Adrenal gland (tissue), 5 donors: ENCODE measurements at regions not wholly inside any gene's neighbourhood (a gene's known extent, or its start where the extent isn't known, plus 50 kb on each side); places are given as distances from the start of the nearest gene placed in this dataset.

Experiments used
- POLR2A ChIP-seq, 2 donors: fragments of 450-650 bp; IDR thresholded peaks; one replicate each; pipeline ENCODE4 v1.6.1; 2017; ENCODE audit warnings: antibody characterized with exemption in 2 of 2, mild to moderate bottlenecking in 2 of 2, moderate library complexity in 1 of 2
- TF ChIP-seq, protein P1 (sequence below), 6 experiments: fragments of 450-650 bp in 4 of 6; fragments of 200-600 bp in 2 of 6; sonication (generic) in 1 of 6; IDR thresholded peaks; 1 replicate in 5 of 6; 2 replicates in 1 of 6; pipeline versions ENCODE4 v1.5.1 to v1.8.0; 2016 to 2021; ENCODE audit warnings: antibody characterized with exemption in 6 of 6, mild to moderate bottlenecking in 2 of 6, moderate library complexity in 1 of 6
- donor health status: DM: no; HTN: no; CAD: no.

DNA sequence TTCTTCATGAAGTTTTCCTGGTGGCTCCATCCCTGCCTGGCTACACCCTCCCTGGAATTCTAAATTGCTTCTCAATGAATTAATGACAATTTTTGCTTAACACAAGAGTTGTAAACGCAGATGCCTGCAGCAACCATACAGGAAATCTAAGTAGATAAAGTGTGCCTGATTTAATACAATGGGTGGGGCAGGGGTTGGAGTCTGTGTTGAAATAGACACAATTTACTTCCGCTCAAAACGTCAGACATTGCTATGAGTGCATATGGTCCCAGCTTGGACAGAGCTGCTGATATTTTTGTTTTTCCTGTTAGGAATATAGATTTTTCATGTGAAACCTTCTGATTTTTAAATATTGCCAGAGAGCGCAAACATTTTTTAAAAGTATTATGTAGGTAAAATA, 1235.0 kb upstream of the SORCS1 start:
- TF ChIP-seq, protein P1, sequence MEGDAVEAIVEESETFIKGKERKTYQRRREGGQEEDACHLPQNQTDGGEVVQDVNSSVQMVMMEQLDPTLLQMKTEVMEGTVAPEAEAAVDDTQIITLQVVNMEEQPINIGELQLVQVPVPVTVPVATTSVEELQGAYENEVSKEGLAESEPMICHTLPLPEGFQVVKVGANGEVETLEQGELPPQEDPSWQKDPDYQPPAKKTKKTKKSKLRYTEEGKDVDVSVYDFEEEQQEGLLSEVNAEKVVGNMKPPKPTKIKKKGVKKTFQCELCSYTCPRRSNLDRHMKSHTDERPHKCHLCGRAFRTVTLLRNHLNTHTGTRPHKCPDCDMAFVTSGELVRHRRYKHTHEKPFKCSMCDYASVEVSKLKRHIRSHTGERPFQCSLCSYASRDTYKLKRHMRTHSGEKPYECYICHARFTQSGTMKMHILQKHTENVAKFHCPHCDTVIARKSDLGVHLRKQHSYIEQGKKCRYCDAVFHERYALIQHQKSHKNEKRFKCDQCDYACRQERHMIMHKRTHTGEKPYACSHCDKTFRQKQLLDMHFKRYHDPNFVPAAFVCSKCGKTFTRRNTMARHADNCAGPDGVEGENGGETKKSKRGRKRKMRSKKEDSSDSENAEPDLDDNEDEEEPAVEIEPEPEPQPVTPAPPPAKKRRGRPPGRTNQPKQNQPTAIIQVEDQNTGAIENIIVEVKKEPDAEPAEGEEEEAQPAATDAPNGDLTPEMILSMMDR (IDR thresholded peaks at IDR 0.05): no peak
- no peak for TF ChIP-seq POLR2A (IDR thresholded peaks at IDR 0.05)
